ENCODE measurements at regions not wholly inside any gene's neighbourhood (a gene's known extent, or its start where the extent isn't known, plus 50 kb on each side); places are given as distances from the start of the nearest gene placed in this dataset.

DNA sequence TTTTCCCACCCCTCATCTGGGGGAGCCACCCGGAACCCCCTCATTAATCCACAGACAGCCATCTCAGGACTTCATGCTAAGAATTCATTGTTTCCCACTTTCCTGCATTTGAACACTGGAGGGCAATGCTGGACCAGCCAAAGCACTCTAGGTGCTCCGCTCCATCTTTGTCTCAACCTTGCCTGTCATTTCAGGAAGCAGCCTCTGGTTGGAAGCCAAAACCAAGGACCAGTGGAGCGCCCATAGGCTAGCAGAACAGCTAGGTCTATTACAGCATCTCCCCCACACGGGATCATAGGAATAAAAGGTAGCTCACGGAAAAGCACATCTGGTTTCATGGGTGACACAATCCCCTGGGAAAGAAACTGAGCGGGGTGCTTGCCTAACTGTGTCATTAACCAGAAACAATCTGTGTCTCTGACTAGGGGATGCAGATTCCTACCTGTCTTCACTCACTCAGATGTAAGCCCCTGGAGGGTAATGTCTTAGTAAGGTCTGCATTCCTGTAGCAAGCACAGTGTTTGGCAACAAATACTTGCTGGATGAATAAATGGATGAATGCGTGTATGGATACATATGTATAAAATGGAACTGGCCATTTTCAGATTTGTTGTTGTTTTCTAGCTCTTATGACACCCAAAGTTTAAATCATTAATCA lies 197.0 kb downstream of the DAD1 start:
- Histone ChIP-seq H2AK5ac (ENCODE audit: low read depth, low read length) (no peak overlapping the region), H3K79me1 (ENCODE audit: low read depth, low read length) (no peaks in the 10 kb centered on the region), H4K8ac (ENCODE audit: extremely low read depth, insufficient read depth, low read length) (no peak overlapping the region), H2BK5ac (ENCODE audit: low read depth, low read length) (no peak overlapping the region), H2BK120ac (replicated peaks; ENCODE audit: low read depth, low read length) (no peak overlapping the region), H3K9me3 (ENCODE audit: insufficient read depth in 2 of 2, low read depth in 1 of 2, low read length in 1 of 2) (no peaks in the 10 kb centered on the region), H4K5ac (ENCODE audit: insufficient read length, low read depth, low read length) (no peak overlapping the region), H4K91ac (replicated peaks; ENCODE audit: insufficient read length, low read length) (no peak overlapping the region), H3K4ac (replicated peaks; ENCODE audit: insufficient read length, low read depth, low read length) (no peak overlapping the region), H3K56ac (replicated peaks; ENCODE audit: insufficient read length, low read depth, low read length) (no peak overlapping the region), H3K23me2 (ENCODE audit: low read depth, low read length) (no peaks in the 10 kb centered on the region), H3K79me2 (ENCODE audit: control insufficient read depth in 1 of 2, insufficient read depth in 2 of 2, low read length in 2 of 2) (no peaks in the 10 kb centered on the region), H2BK12ac (ENCODE audit: low read depth, low read length) (no peak overlapping the region), H4K20me1 (replicated peaks in 1 of 2; ENCODE audit: control insufficient read depth in 1 of 2, insufficient read depth in 2 of 2, low read length in 2 of 2) (no peaks in the 10 kb centered on the region), H2BK15ac (ENCODE audit: low read length) (no peak overlapping the region), H3K18ac (ENCODE audit: extremely low read depth, low read length) (no peak overlapping the region), H3K9ac (replicated peaks in 1 of 4; ENCODE audit: extremely low read depth in 1 of 4, low read depth in 3 of 4, low read length in 3 of 4) (no peak overlapping the region), H3K14ac (ENCODE audit: insufficient read length) (no peak overlapping the region), H3K27me3 (replicated peaks in 1 of 4; ENCODE audit: control insufficient read depth in 3 of 4, extremely low read depth in 1 of 4, insufficient read depth in 3 of 4, low read length in 3 of 4) (no peaks in the 10 kb centered on the region), H3K27ac (ENCODE audit: low read depth, low read length) (no peak overlapping the region), H2AFZ (ENCODE audit: low read length) (no peak overlapping the region), H3K4me2 (ENCODE audit: insufficient read depth in 1 of 2, low read depth in 2 of 2, low read length in 2 of 2) (no peak overlapping the region), H3K36me3 (ENCODE audit: control insufficient read depth in 2 of 4, insufficient read depth in 4 of 4, low read length in 3 of 4) (no peaks in the 10 kb centered on the region), H3K4me3 (ENCODE audit: extremely low read depth in 1 of 4, insufficient read depth in 2 of 4, low read depth in 3 of 4, low read length in 4 of 4) (no peak overlapping the region), H3K4me1 (replicated peaks in 1 of 4; ENCODE audit: control insufficient read depth in 3 of 4, insufficient read depth in 4 of 4, low read length in 3 of 4) (no peaks in the 10 kb centered on the region), H3K23ac (ENCODE audit: insufficient read length) (no peak overlapping the region), H2BK20ac (ENCODE audit: low read length) (no peak overlapping the region)
- no peak for FAIRE-seq
- POLR2A ChIA-PET (ENCODE audit: partially characterized antibody) = no interaction called here
- WGBS, 2 experiments (ENCODE audit: extremely low coverage in 1 of 2, insufficient coverage in 1 of 2, insufficient read length in 1 of 2, insufficient replicate concordance in 2 of 2, low coverage in 1 of 2, low lambda C conversion rate in 2 of 2, missing lambda C conversion rate in 1 of 2) = 67% methylated on average over 7 of the region's 7 CpGs; no CpG with 5 or more reads in 1 of the 2 experiments
- TF ChIP-seq EZH2 (IDR thresholded peaks at IDR 0.05; ENCODE audit: low read depth, low read length, severe bottlenecking) = no peak
- TF ChIP-seq CBX5 (IDR thresholded peaks at IDR 0.05; ENCODE audit: low read depth, low read length) = no peak
- TF ChIP-seq CBX8 (IDR thresholded peaks at IDR 0.05; ENCODE audit: borderline replicate concordance, low read depth, low read length) = no peak
- TF ChIP-seq CTCF (IDR thresholded peaks at IDR 0.05; ENCODE audit: control extremely low read depth in 1 of 3, insufficient read depth in 1 of 3, low read depth in 1 of 3, low read length in 3 of 3) = peak; percentile 48 to 94 (median 77)
- TF ChIP-seq YY1 (IDR thresholded peaks at IDR 0.05; ENCODE audit: low read depth, low read length) = peak; percentile 71; the same call in 1 of the 2 replicates
- TF ChIP-seq RAD21 (IDR thresholded peaks at IDR 0.05 in 1 of 2, conservative IDR thresholded peaks at IDR 0.05 in 1 of 2; ENCODE audit: low read depth in 2 of 2, low read length in 2 of 2) = peak; percentile 93 to 95
- CTCF ChIA-PET (ENCODE audit: partially characterized antibody) = interaction anchor here (0.6 to 6.5 kb wide), 23 partner anchors 13 to 461 kb away, joined by 3 to 142 read pairs (median 4); no protein-coding TSS in a partner anchor
- DNase-seq (ENCODE audit: low read depth in 1 of 2, low spot score in 2 of 2) = peak in 1 of 2 experiments; percentile 41
